ENCODE measurements at regions not wholly inside any gene's neighbourhood (a gene's known extent, or its start where the extent isn't known, plus 50 kb on each side); places are given as distances from the start of the nearest gene placed in this dataset.

DNA sequence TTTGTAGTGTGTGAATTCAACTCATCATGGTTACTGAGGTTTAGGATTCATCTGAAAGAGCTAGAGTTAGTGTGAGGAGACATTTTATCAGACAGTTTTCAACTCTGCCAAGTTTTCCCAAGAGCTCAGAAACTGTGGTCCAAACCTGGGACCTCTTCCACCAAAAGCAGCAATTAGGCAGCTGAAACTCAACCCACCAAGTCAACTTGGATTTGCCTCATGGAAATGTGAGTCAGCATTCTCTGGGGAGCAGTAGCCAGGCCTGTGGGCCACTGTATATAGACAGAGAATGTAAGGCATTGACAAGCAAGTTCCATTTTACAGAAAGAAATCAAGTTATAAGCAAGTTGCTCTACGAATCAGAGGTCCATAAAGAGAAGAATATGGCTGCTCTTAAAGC is 178.8 kb upstream of the HDDC2 start:
- POLR2A ChIA-PET, result no interaction called here
- no peaks in the 10 kb centered on the region for H3K36me3 ChIP-seq (ENCODE audit: insufficient read depth, low read length)

GRCh38 chr6:125481056-125481455 is 179.3 kb upstream of the HDDC2 start:
- Histone ChIP-seq H3K27ac (ENCODE audit: low read depth in 1 of 2, low read length in 2 of 2) (no peak overlapping the region), H3K4me1 (ENCODE audit: insufficient read depth, low read length) (no peaks in the 10 kb centered on the region), H3K36me3 (ENCODE audit: insufficient read depth, low read length) (no peaks in the 10 kb centered on the region), H3K4me3 (ENCODE audit: low read length) (no peak overlapping the region), H3K9me3 (ENCODE audit: control insufficient read depth in 1 of 2, insufficient read depth in 1 of 2, low read length in 2 of 2) (no peaks in the 10 kb centered on the region), H3K27me3 (ENCODE audit: control insufficient read depth in 1 of 2, insufficient read depth in 2 of 2, low read length in 2 of 2) (no peaks in the 10 kb centered on the region)
- intact Hi-C loops (cut with DNase I, micrococcal nuclease), result loop anchor here in 1 of 2 experiments (10.0 kb wide), 1 partner anchor 1736 kb away; no protein-coding TSS in a partner anchor
- H3K27ac Mint-ChIP-seq, result no peak overlapping the region
- CTCF ChIA-PET, result no interaction called here
- no peak for DNase-seq
- no peaks in the 10 kb centered on the region for H3K9me3 Mint-ChIP-seq
- POLR2A ChIA-PET, result no interaction called here
- no peak for TF ChIP-seq CTCF (IDR thresholded peaks at IDR 0.05)
- H3K27me3 Mint-ChIP-seq, result no peaks in the 10 kb centered on the region
- H3K36me3 Mint-ChIP-seq (ENCODE audit: low read depth), result no peaks in the 10 kb centered on the region
- H3K4me1 Mint-ChIP-seq (ENCODE audit: low read depth), result no peaks in the 10 kb centered on the region
- no peak for ATAC-seq (ENCODE audit: poor library complexity)
- H3K4me3 Mint-ChIP-seq, result no peak overlapping the region

More for the DNA sequence above, 178.8 kb upstream of the HDDC2 start:
- no peak overlapping the region for H3K27ac Mint-ChIP-seq
- no peak overlapping the region for H3K4me3 Mint-ChIP-seq
- ATAC-seq (ENCODE audit: poor library complexity) (no peak), DNase-seq (no peak)
- no peaks in the 10 kb centered on the region for H3K9me3 Mint-ChIP-seq
- H3K27ac ChIP-seq (ENCODE audit: low read depth in 1 of 2, low read length in 2 of 2), result no peak overlapping the region
- H3K27me3 Mint-ChIP-seq, result no peaks in the 10 kb centered on the region
- no peaks in the 10 kb centered on the region for H3K4me1 Mint-ChIP-seq (ENCODE audit: low read depth)
- H3K4me3 ChIP-seq (ENCODE audit: low read length), result no peak overlapping the region
- CTCF ChIA-PET, result no interaction called here
- H3K4me1 ChIP-seq (ENCODE audit: insufficient read depth, low read length), result no peaks in the 10 kb centered on the region
- intact Hi-C loops (cut with DNase I, micrococcal nuclease), result loop anchor here in 1 of 2 experiments (10.0 kb wide), 1 partner anchor 1736 kb away; no protein-coding TSS in a partner anchor
- no peak for TF ChIP-seq CTCF (IDR thresholded peaks at IDR 0.05)
- no peaks in the 10 kb centered on the region for H3K27me3 ChIP-seq (ENCODE audit: control insufficient read depth in 1 of 2, insufficient read depth in 2 of 2, low read length in 2 of 2)
- no peaks in the 10 kb centered on the region for H3K9me3 ChIP-seq (ENCODE audit: control insufficient read depth in 1 of 2, insufficient read depth in 1 of 2, low read length in 2 of 2)
- no peaks in the 10 kb centered on the region for H3K36me3 Mint-ChIP-seq (ENCODE audit: low read depth)

GRCh38 chr6:125485757-125486156 is 184.0 kb upstream of the HDDC2 start:
- H3K4me1 Mint-ChIP-seq (ENCODE audit: low read depth), result no peaks in the 10 kb centered on the region
- no peaks in the 10 kb centered on the region for H3K36me3 Mint-ChIP-seq (ENCODE audit: low read depth)
- Histone ChIP-seq H3K9me3 (ENCODE audit: control insufficient read depth in 1 of 2, insufficient read depth in 1 of 2, low read length in 2 of 2) (no peaks in the 10 kb centered on the region), H3K27me3 (ENCODE audit: control insufficient read depth in 1 of 2, insufficient read depth in 2 of 2, low read length in 2 of 2) (no peaks in the 10 kb centered on the region), H3K4me1 (ENCODE audit: insufficient read depth, low read length) (no peaks in the 10 kb centered on the region), H3K4me3 (ENCODE audit: low read length) (no peak overlapping the region), H3K36me3 (ENCODE audit: insufficient read depth, low read length) (no peaks in the 10 kb centered on the region), H3K27ac (ENCODE audit: low read depth in 1 of 2, low read length in 2 of 2) (no peak overlapping the region)
- CTCF ChIA-PET, result no interaction called here
- H3K27me3 Mint-ChIP-seq, result peaks cover 14% of the 10 kb centered on the region
- POLR2A ChIA-PET, result no interaction called here
- no peak for ATAC-seq (ENCODE audit: poor library complexity)
- no peak overlapping the region for H3K27ac Mint-ChIP-seq
- H3K4me3 Mint-ChIP-seq, result no peak overlapping the region
- no peak for TF ChIP-seq CTCF (IDR thresholded peaks at IDR 0.05)
- H3K9me3 Mint-ChIP-seq, result no peaks in the 10 kb centered on the region
- no peak for DNase-seq
- intact Hi-C loops (cut with DNase I, micrococcal nuclease), result loop anchor here in 1 of 2 experiments (10.0 kb wide), 1 partner anchor 1741 kb away; no protein-coding TSS in a partner anchor
